ENCODE measurements at regions not wholly inside any gene's neighbourhood (a gene's known extent, or its start where the extent isn't known, plus 50 kb on each side); places are given as distances from the start of the nearest gene placed in this dataset.
A peak's percentile ranks its signal among the peaks of the same experiment; 100 is the strongest.

- peak; percentile 60 for DNase-seq (ENCODE audit: low spot score)
These were observed 106.4 kb downstream of the TBX19 start for GRCh38 chr1:168386949-168387586.

DNA sequence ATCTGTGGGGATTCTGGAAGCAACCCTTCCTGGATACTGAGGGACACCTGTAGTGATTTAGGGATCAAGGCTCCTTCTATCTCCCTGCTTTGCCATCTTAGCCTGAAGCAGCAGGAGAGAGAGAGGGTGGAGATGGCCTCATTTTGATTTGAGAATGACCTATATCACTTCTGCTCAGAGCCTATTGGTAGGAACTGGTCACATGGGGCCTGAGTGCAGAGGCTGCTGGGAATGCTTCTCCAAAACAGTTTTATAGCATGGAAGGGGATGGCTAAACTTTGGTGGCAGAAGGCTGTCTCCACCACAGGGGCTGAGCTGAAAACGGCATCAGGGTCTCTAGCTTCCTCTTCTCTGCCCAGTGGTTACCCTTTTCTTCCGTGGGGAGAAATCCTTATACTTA is 105.8 kb downstream of the TBX19 start:
- no peak for DNase-seq (ENCODE audit: low spot score)

GRCh38 chr1:168381850-168382249 is 101.2 kb downstream of the TBX19 start:
- DNase-seq (ENCODE audit: low spot score) = no peak

GRCh38 chr1:168380945-168381344 is 100.3 kb downstream of the TBX19 start:
- no peak for DNase-seq (ENCODE audit: low spot score)

DNA sequence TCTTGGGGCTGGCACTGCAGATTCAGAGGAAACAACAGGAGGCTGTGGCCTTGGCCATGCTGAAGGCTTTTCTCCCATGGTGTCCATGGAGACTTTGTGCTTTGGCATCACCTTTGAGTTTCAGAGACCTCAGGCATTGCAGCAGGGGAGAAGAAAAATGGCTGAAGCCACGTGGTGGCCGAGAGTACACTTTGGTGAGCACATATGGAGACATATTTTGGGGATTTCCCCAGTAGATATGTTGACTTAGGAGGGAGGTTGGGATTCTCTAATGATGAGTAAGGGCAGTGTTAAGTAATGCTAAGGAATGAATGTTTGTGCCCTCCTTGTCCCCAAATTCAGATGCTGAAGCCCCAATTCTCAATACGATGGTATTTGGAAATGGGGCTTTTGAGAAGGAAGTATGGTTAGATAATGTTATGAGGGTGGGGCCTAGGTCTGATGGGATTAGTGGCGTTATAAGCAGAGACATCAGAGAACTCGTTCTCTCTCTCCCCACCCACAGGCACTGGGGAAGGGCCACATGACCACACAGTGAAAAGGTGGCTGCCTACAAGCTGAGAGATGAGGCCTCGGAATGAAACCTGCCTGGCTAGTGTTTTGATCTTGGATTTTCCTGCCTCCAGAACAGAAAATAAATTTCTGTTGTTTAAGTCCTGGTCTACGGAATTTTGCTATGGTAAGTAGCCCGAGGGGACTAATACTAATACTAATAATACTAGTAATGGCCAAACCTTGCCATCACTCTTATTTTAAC is 98.6 kb downstream of the TBX19 start:
- no peak for DNase-seq (ENCODE audit: low spot score)

- DNase-seq (ENCODE audit: low spot score) = no peak
These were observed 95.1 kb downstream of the TBX19 start for GRCh38 chr1:168375566-168376300.

DNA sequence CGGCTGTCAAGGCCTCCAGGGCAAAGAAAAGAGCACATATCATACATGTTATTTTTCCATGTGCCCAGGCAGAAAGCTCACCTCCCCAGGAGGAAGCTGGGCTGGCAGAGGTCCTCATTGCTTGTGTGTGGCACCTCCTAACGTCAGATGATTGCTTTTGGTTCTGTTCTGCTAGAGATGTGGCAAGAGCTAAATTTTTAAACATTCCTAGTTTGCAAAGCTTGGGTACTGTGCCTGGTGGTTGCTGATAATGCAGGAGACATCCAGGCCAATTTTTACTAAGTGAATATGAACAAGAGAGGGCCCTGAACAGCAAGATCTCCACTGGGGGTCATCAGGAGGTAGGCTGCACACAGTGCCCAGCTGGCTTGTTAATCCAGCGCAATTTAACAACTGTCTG is 93.9 kb downstream of the TBX19 start:
- DNase-seq (ENCODE audit: low spot score) = no peak

DNA sequence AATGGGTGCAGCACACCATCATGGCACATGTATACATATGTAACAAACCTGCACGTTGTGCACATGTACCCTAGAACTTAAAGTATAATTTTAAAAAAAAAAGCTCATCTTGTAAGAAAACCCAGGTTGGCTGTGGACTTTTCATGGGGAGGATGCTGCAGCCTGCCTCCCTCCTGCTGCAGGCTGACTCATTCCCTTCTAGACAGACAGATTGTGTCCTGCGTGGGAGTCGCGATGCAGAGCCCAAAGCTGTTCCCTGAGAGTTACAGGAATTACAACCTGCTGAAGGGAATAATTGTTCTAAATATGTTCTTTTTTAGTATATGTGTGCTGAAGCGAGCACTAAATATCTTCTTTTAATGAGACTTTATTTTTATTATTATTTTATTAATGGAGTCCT is 93.2 kb downstream of the TBX19 start:
- DNase-seq (ENCODE audit: low spot score) = no peak

- no peak for DNase-seq (ENCODE audit: low spot score)
These were observed 92.2 kb downstream of the TBX19 start for GRCh38 chr1:168372861-168373371.

- no peak for DNase-seq (ENCODE audit: low spot score)
These were observed 91.6 kb downstream of the TBX19 start for GRCh38 chr1:168372307-168372706.

- no peak for DNase-seq (ENCODE audit: low spot score)
These were observed 90.8 kb downstream of the TBX19 start for GRCh38 chr1:168371477-168371876.

DNA sequence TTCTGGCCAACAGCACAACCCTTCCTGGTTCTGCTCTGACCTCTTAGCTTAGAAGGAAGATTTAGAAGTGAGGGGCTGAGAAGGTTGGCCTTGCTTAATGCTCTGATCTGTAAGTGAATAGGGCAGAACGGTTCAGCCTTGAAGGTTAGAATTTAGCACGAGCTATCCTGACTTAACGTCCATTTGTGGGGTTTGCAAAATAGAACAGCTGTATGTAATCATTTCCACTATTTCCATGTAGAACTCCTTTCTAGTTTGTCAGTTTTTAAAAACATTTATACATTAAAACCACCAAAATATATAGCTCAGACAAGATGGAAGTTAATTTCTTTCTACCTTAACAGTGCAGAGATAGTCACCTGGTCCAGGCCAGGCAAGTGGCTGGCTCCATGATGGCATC is 89.9 kb downstream of the TBX19 start:
- no peak for DNase-seq (ENCODE audit: low spot score)

DNA sequence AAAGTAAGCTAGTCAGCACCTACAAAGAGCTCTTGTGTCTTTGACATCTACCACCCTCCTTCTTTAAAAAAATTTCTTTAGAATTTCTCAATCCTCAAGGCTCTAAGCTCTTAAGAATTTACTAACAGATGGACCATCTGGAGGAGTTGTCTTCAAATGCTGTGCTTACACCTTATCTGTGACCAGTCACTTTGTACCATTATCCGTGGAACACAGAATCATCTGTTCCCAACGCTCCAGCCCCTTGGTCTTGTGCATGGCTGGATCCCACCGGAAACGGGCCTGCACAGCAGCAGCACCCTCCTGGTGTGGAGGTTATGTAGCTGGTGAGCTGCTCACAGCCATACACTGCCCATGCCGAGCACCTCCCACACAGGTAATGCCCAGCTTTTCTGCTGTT is 89.0 kb downstream of the TBX19 start:
- no peak for DNase-seq (ENCODE audit: low spot score)

GRCh38 chr1:168368131-168368530 is 87.5 kb downstream of the TBX19 start:
- DNase-seq (ENCODE audit: low spot score) = no peak

DNA sequence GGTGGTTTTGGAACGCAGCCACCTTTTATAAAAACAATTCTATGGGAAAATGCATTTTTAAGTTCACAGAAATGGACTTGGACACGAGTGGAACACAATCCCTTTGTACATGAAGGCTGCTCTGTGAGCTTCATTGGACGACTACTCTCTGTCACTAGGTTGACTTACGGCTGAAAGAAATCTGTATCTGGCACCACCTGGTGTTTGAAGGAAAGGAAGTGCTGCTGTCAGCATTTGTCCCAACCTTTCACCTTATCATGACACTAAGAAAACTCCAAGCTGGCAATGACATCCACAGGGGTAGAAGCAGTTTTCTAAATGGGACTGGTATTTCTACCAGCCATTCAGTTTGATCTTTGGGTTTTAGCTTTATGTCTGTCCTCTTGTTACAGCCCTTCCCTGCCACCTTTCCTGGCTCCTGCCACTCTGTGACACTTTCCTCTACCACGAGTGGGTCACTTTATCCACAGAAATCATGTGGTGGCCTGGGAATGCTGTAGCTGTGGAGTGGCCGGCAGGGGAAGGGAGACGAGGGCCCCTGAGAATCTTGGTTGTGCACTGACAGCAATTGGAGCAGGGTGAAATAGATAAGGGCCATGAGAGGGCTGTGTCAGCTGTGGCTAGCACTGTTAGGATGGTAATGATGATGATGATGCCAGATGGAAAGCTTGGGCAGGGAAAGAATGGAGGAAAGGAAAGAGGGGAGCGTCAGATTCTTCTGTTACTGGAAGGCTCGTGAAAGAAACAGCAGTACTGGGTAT is 85.2 kb downstream of the TBX19 start:
- DNase-seq (ENCODE audit: low spot score) = no peak
